GM23338 (cell line): ENCODE measurements at regions not wholly inside any gene's neighbourhood (a gene's known extent, or its start where the extent isn't known, plus 50 kb on each side); places are given as distances from the start of the nearest gene placed in this dataset.

ENCODE experiments used
- ATAC-seq: fragments of 200-7000 bp; cut with Tn5 transposase; 3 replicates; pipeline ENCODE4 v1.9.1; 2020
- DNase-seq: peaks from one replicate; pipeline ENCODE4 v3.0.0-alpha.2; 2015; ENCODE audit warnings: low spot score
- H2AFZ ChIP-seq: fragments of 200-600 bp; sonication (generic); 2 replicates; pipeline ENCODE4 v1.8.0; 2016; ENCODE audit warnings: antibody characterized with exemption, mild to moderate bottlenecking, moderate library complexity
- H3F3A ChIP-seq: fragments of 200-600 bp; sonication (generic); replicated peaks from 2 replicates; pipeline ENCODE4 v1.8.0; 2017; ENCODE audit warnings: antibody characterized with exemption, mixed run types, low read depth
- H3K27ac ChIP-seq: fragments of 200-600 bp; sonication (generic); 2 replicates; pipeline ENCODE4 v1.6.1; 2016; ENCODE audit warnings: low read depth
- H3K27me3 ChIP-seq: fragments of 200-600 bp; sonication (generic); 2 replicates; pipeline ENCODE4 v1.8.0; 2016; ENCODE audit warnings: mild to moderate bottlenecking, mixed run types, moderate library complexity; ENCODE audit not compliant: insufficient read depth
- H3K36me3 ChIP-seq: fragments of 200-600 bp; sonication (generic); 2 replicates; pipeline ENCODE4 v1.8.0; 2016; ENCODE audit warnings: mild to moderate bottlenecking; ENCODE audit not compliant: insufficient read depth
- H3K4me1 ChIP-seq: fragments of 200-600 bp; sonication (generic); 2 replicates; pipeline ENCODE4 v1.8.0; 2016; ENCODE audit warnings: mild to moderate bottlenecking, moderate library complexity; ENCODE audit not compliant: insufficient read depth
- H3K4me2 ChIP-seq: fragments of 200-600 bp; sonication (generic); 2 replicates; pipeline ENCODE4 v1.7.1; 2017; ENCODE audit warnings: mixed run types
- H3K4me3 ChIP-seq: fragments of 200-600 bp; sonication (generic); 2 replicates; pipeline ENCODE4 v1.6.1; 2016; ENCODE audit warnings: mixed run types
- H3K79me2 ChIP-seq: fragments of 200-600 bp; sonication (generic); replicated peaks from 2 replicates; pipeline ENCODE4 v1.8.0; 2017; ENCODE audit warnings: mild to moderate bottlenecking; ENCODE audit not compliant: insufficient read depth
- H3K9me2 ChIP-seq: fragments of 200-600 bp; sonication (generic); 2 replicates; pipeline ENCODE4 v1.8.0; 2017; ENCODE audit not compliant: insufficient read depth
- H4K20me1 ChIP-seq: fragments of 200-600 bp; sonication (generic); replicated peaks from 2 replicates; pipeline ENCODE4 v1.8.0; 2017; ENCODE audit warnings: mild to moderate bottlenecking; ENCODE audit not compliant: insufficient read depth
- H3K27ac Mint-ChIP-seq: 2 replicates; pipeline ENCODE4 v1.8.0; 2020; ENCODE audit warnings: inconsistent platforms, mild to moderate bottlenecking, moderate library complexity, mixed read lengths
- H3K27me3 Mint-ChIP-seq: 3 replicates; pipeline ENCODE4 v1.8.0; 2022; ENCODE audit warnings: low read depth, mild to moderate bottlenecking, moderate library complexity, mixed read lengths, inconsistent platforms; ENCODE audit not compliant: insufficient read depth, poor library complexity
- H3K36me3 Mint-ChIP-seq: 3 replicates; pipeline ENCODE4 v1.8.0; 2021; ENCODE audit warnings: low read depth, mild to moderate bottlenecking, inconsistent platforms, moderate library complexity, mixed read lengths
- H3K4me1 Mint-ChIP-seq: 3 replicates; pipeline ENCODE4 v1.8.0; 2020; ENCODE audit warnings: mild to moderate bottlenecking, inconsistent platforms, mixed read lengths
- H3K4me3 Mint-ChIP-seq: 3 replicates; pipeline ENCODE4 v1.8.0; 2021; ENCODE audit warnings: moderate library complexity, mild to moderate bottlenecking, inconsistent platforms, mixed read lengths
- H3K9me3 Mint-ChIP-seq: 3 replicates; pipeline ENCODE4 v1.8.0; 2020; ENCODE audit warnings: moderate library complexity, mild to moderate bottlenecking, inconsistent platforms, mixed read lengths
- CREB1 ChIP-seq: fragments of 250-450 bp; sonication (Bioruptor Pico); IDR thresholded peaks from 2 replicates; pipeline ENCODE4 v1.5.0; 2020; ENCODE audit warnings: low read depth, mild to moderate bottlenecking, moderate library complexity
- EZH2 ChIP-seq: fragments of 200-600 bp; sonication (generic); IDR thresholded peaks from one replicate; pipeline ENCODE4 v1.8.0; 2017; ENCODE audit warnings: antibody characterized with exemption, mild to moderate bottlenecking, low read depth; ENCODE audit not compliant: unreplicated experiment
- EZH2phosphoT487 ChIP-seq: fragments of 200-600 bp; sonication (generic); IDR thresholded peaks from one replicate; pipeline ENCODE4 v1.8.1; 2018; ENCODE audit warnings: antibody characterized with exemption; ENCODE audit not compliant: unreplicated experiment
- JUNB ChIP-seq: IDR thresholded peaks from one replicate; pipeline ENCODE4 v1.6.1; 2016; ENCODE audit warnings: antibody characterized with exemption; ENCODE audit not compliant: unreplicated experiment
- NANOG ChIP-seq: IDR thresholded peaks from 2 replicates; pipeline ENCODE4 v1.6.1; 2016; ENCODE audit warnings: antibody characterized with exemption, borderline replicate concordance
- POLR2AphosphoS5 ChIP-seq: IDR thresholded peaks from 2 replicates; pipeline ENCODE4 v1.6.1; 2016; ENCODE audit warnings: antibody characterized with exemption, low read depth
- STAT1 ChIP-seq: IDR thresholded peaks from one replicate; pipeline ENCODE4 v1.6.1; 2016; ENCODE audit warnings: antibody characterized with exemption; ENCODE audit not compliant: unreplicated experiment
- ZNF114 ChIP-seq: fragments of 250-450 bp; sonication (Bioruptor Pico); IDR thresholded peaks from 2 replicates; pipeline ENCODE4 v1.5.0; 2020; ENCODE audit warnings: mild to moderate bottlenecking, moderate library complexity
- ZNF331 ChIP-seq: fragments of 250-450 bp; sonication (Bioruptor Pico); IDR thresholded peaks from 2 replicates; pipeline ENCODE4 v1.5.0; 2020; ENCODE audit warnings: low read depth, mild to moderate bottlenecking, moderate library complexity
- TF ChIP-seq, protein P1 (sequence below): IDR thresholded peaks from one replicate; pipeline ENCODE4 v1.6.1; 2018; ENCODE audit warnings: antibody characterized with exemption; ENCODE audit not compliant: unreplicated experiment
- TF ChIP-seq, protein P2 (sequence below): IDR thresholded peaks from 2 replicates; pipeline ENCODE4 v1.6.1; 2016; ENCODE audit warnings: antibody characterized with exemption
- TF ChIP-seq, protein P3 (sequence below), 2 experiments: fragments of 200-600 bp in 1 of 2; sonication (generic) in 1 of 2; conservative IDR thresholded peaks; 2 replicates each; pipeline versions ENCODE4 v1.5.1 to v1.6.1; 2016 to 2017; ENCODE audit warnings: antibody characterized with exemption in 2 of 2, low read depth in 2 of 2, mild to moderate bottlenecking in 2 of 2, moderate library complexity in 1 of 2
- TF ChIP-seq, protein P4 (sequence below): fragments of 250-450 bp; sonication (Bioruptor Pico); IDR thresholded peaks from 2 replicates; pipeline ENCODE4 v1.5.0; 2020; ENCODE audit warnings: mild to moderate bottlenecking, moderate library complexity

DNA sequence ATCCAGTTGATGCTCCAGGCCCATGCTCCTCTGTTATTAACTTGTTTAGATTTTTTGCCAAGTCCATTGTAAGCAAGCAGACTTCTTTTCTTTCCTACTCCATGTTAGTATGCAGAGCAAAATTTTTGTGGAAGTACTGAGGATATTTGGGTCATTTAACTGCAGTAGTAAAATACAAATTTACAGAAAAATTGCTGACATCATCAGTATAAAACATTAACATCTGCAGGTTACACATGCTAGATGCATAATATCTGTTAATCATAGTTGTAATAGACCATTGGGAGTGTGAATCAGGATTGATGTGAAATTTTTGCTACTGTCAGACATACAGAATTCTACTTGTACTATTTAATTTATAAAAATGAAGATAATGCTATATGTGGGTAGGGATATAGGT is 454.1 kb upstream of the CXorf51B start:
- Histone ChIP-seq H3K36me3 (no peaks in the 10 kb centered on the region), H3K4me3 (no peak overlapping the region), H3K27ac (no peak overlapping the region), H2AFZ (no peak overlapping the region), H3K79me2 (no peaks in the 10 kb centered on the region), H3F3A (no peaks in the 10 kb centered on the region), H3K4me1 (no peaks in the 10 kb centered on the region), H3K4me2 (no peak overlapping the region), H4K20me1 (no peaks in the 10 kb centered on the region), H3K27me3 (no peaks in the 10 kb centered on the region), H3K9me2 (no peaks in the 10 kb centered on the region)
- TF ChIP-seq, protein P1, sequence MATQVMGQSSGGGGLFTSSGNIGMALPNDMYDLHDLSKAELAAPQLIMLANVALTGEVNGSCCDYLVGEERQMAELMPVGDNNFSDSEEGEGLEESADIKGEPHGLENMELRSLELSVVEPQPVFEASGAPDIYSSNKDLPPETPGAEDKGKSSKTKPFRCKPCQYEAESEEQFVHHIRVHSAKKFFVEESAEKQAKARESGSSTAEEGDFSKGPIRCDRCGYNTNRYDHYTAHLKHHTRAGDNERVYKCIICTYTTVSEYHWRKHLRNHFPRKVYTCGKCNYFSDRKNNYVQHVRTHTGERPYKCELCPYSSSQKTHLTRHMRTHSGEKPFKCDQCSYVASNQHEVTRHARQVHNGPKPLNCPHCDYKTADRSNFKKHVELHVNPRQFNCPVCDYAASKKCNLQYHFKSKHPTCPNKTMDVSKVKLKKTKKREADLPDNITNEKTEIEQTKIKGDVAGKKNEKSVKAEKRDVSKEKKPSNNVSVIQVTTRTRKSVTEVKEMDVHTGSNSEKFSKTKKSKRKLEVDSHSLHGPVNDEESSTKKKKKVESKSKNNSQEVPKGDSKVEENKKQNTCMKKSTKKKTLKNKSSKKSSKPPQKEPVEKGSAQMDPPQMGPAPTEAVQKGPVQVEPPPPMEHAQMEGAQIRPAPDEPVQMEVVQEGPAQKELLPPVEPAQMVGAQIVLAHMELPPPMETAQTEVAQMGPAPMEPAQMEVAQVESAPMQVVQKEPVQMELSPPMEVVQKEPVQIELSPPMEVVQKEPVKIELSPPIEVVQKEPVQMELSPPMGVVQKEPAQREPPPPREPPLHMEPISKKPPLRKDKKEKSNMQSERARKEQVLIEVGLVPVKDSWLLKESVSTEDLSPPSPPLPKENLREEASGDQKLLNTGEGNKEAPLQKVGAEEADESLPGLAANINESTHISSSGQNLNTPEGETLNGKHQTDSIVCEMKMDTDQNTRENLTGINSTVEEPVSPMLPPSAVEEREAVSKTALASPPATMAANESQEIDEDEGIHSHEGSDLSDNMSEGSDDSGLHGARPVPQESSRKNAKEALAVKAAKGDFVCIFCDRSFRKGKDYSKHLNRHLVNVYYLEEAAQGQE, result no peak
- no peak for TF ChIP-seq EZH2phosphoT487
- TF ChIP-seq ZNF114 (CRISPR knock-in tag), result no peak
- no peak for TF ChIP-seq STAT1
- TF ChIP-seq, protein P2, sequence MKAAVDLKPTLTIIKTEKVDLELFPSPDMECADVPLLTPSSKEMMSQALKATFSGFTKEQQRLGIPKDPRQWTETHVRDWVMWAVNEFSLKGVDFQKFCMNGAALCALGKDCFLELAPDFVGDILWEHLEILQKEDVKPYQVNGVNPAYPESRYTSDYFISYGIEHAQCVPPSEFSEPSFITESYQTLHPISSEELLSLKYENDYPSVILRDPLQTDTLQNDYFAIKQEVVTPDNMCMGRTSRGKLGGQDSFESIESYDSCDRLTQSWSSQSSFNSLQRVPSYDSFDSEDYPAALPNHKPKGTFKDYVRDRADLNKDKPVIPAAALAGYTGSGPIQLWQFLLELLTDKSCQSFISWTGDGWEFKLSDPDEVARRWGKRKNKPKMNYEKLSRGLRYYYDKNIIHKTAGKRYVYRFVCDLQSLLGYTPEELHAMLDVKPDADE, result no peak
- TF ChIP-seq, protein P3, sequence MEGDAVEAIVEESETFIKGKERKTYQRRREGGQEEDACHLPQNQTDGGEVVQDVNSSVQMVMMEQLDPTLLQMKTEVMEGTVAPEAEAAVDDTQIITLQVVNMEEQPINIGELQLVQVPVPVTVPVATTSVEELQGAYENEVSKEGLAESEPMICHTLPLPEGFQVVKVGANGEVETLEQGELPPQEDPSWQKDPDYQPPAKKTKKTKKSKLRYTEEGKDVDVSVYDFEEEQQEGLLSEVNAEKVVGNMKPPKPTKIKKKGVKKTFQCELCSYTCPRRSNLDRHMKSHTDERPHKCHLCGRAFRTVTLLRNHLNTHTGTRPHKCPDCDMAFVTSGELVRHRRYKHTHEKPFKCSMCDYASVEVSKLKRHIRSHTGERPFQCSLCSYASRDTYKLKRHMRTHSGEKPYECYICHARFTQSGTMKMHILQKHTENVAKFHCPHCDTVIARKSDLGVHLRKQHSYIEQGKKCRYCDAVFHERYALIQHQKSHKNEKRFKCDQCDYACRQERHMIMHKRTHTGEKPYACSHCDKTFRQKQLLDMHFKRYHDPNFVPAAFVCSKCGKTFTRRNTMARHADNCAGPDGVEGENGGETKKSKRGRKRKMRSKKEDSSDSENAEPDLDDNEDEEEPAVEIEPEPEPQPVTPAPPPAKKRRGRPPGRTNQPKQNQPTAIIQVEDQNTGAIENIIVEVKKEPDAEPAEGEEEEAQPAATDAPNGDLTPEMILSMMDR (conservative IDR thresholded peaks at IDR 0.05; ENCODE audit: low read depth in 2 of 2), result no peak
- TF ChIP-seq, protein P4, sequence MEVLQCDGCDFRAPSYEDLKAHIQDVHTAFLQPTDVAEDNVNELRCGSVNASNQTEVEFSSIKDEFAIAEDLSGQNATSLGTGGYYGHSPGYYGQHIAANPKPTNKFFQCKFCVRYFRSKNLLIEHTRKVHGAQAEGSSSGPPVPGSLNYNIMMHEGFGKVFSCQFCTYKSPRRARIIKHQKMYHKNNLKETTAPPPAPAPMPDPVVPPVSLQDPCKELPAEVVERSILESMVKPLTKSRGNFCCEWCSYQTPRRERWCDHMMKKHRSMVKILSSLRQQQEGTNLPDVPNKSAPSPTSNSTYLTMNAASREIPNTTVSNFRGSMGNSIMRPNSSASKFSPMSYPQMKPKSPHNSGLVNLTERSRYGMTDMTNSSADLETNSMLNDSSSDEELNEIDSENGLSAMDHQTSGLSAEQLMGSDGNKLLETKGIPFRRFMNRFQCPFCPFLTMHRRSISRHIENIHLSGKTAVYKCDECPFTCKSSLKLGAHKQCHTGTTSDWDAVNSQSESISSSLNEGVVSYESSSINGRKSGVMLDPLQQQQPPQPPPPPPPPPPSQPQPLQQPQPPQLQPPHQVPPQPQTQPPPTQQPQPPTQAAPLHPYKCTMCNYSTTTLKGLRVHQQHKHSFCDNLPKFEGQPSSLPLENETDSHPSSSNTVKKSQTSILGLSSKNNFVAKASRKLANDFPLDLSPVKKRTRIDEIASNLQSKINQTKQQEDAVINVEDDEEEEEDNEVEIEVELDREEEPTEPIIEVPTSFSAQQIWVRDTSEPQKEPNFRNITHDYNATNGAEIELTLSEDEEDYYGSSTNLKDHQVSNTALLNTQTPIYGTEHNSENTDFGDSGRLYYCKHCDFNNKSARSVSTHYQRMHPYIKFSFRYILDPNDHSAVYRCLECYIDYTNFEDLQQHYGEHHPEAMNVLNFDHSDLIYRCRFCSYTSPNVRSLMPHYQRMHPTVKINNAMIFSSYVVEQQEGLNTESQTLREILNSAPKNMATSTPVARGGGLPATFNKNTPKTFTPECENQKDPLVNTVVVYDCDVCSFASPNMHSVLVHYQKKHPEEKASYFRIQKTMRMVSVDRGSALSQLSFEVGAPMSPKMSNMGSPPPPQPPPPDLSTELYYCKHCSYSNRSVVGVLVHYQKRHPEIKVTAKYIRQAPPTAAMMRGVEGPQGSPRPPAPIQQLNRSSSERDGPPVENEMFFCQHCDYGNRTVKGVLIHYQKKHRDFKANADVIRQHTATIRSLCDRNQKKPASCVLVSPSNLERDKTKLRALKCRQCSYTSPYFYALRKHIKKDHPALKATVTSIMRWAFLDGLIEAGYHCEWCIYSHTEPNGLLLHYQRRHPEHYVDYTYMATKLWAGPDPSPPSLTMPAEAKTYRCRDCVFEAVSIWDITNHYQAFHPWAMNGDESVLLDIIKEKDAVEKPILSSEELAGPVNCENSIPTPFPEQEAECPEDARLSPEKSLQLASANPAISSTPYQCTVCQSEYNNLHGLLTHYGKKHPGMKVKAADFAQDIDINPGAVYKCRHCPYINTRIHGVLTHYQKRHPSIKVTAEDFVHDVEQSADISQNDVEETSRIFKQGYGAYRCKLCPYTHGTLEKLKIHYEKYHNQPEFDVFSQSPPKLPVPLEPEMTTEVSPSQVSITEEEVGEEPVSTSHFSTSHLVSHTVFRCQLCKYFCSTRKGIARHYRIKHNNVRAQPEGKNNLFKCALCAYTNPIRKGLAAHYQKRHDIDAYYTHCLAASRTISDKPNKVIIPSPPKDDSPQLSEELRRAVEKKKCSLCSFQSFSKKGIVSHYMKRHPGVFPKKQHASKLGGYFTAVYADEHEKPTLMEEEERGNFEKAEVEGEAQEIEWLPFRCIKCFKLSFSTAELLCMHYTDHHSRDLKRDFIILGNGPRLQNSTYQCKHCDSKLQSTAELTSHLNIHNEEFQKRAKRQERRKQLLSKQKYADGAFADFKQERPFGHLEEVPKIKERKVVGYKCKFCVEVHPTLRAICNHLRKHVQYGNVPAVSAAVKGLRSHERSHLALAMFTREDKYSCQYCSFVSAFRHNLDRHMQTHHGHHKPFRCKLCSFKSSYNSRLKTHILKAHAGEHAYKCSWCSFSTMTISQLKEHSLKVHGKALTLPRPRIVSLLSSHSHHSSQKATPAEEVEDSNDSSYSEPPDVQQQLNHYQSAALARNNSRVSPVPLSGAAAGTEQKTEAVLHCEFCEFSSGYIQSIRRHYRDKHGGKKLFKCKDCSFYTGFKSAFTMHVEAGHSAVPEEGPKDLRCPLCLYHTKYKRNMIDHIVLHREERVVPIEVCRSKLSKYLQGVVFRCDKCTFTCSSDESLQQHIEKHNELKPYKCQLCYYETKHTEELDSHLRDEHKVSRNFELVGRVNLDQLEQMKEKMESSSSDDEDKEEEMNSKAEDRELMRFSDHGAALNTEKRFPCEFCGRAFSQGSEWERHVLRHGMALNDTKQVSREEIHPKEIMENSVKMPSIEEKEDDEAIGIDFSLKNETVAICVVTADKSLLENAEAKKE (CRISPR knock-in tag), result no peak
- TF ChIP-seq JUNB, result no peak
- TF ChIP-seq POLR2AphosphoS5, result no peak
- no peak for TF ChIP-seq CREB1 (CRISPR knock-in tag)
- TF ChIP-seq EZH2, result no peak
- no peak for TF ChIP-seq ZNF331 (CRISPR knock-in tag)
- TF ChIP-seq NANOG, result no peak
- Mint-ChIP-seq H3K27me3 (no peaks in the 10 kb centered on the region), H3K4me3 (no peak overlapping the region), H3K9me3 (peaks cover 67% of the 10 kb centered on the region), H3K4me1 (no peaks in the 10 kb centered on the region), H3K36me3 (peaks cover 3% of the 10 kb centered on the region; the same call in 1 of the 3 replicates), H3K27ac (no peak overlapping the region)
- DNase-seq (no peak), ATAC-seq (no peak)
